GM19395 (cell line): ENCODE measurements at regions not wholly inside any gene's neighbourhood (a gene's known extent, or its start where the extent isn't known, plus 50 kb on each side); places are given as distances from the start of the nearest gene placed in this dataset.
"Not testable (repeated sequence)": the region's sequence is repeated elsewhere in the genome, so short reads cannot be mapped to it uniquely, and the experiment has no call there.

Experiments used
- ATAC-seq: cut with Tn5 transposase; IDR thresholded peaks from one replicate; pipeline ENCODE4 v1.9.1; 2021; ENCODE audit warnings: mild to moderate bottlenecking, moderate library complexity; ENCODE audit not compliant: unreplicated experiment

GRCh38 chr5:15384581-15384980 lies 115.4 kb upstream of the FBXL7 start:
- no peak for ATAC-seq

GRCh38 chr5:15384176-15384575 lies 115.8 kb upstream of the FBXL7 start:
- no peak for ATAC-seq

GRCh38 chr5:15383469-15383868 lies 116.5 kb upstream of the FBXL7 start:
- no peak for ATAC-seq

GRCh38 chr5:15383021-15383420 lies 117.0 kb upstream of the FBXL7 start:
- ATAC-seq: no peak

- no peak for ATAC-seq
Observed at GRCh38 chr5:15377573-15378340, 122.2 kb upstream of the FBXL7 start.

- no peak for ATAC-seq
Observed at GRCh38 chr5:15376803-15377202, 123.2 kb upstream of the FBXL7 start.

- ATAC-seq: no peak
Observed at GRCh38 chr5:15376088-15376487, 123.9 kb upstream of the FBXL7 start.

- no peak for ATAC-seq
Observed at GRCh38 chr5:15375559-15375958, 124.4 kb upstream of the FBXL7 start.

- ATAC-seq: no peak
Observed at GRCh38 chr5:15374886-15375285, 125.1 kb upstream of the FBXL7 start.

GRCh38 chr5:15373151-15373550 lies 126.8 kb upstream of the FBXL7 start:
- no peak for ATAC-seq

- ATAC-seq: no peak
Observed at GRCh38 chr5:15371184-15371583, 128.8 kb upstream of the FBXL7 start.

GRCh38 chr5:15368835-15369234 lies 131.1 kb upstream of the FBXL7 start:
- ATAC-seq: no peak

GRCh38 chr5:15367489-15367888 lies 132.5 kb upstream of the FBXL7 start:
- ATAC-seq: no peak

- no peak for ATAC-seq
Observed at GRCh38 chr5:15366676-15367391, 133.1 kb upstream of the FBXL7 start.

GRCh38 chr5:15365070-15365469 lies 134.9 kb upstream of the FBXL7 start:
- no peak for ATAC-seq

GRCh38 chr5:15363601-15364000 lies 136.4 kb upstream of the FBXL7 start:
- no peak for ATAC-seq

GRCh38 chr5:15357092-15357453 lies 142.9 kb upstream of the FBXL7 start:
- not testable (repeated sequence) for ATAC-seq

GRCh38 chr5:15356308-15357091 lies 143.5 kb upstream of the FBXL7 start:
- ATAC-seq: not testable (repeated sequence)

GRCh38 chr5:15354021-15354420 lies 146.0 kb upstream of the FBXL7 start:
- ATAC-seq: no peak

- ATAC-seq: no peak
Observed at GRCh38 chr5:15353086-15353645, 146.8 kb upstream of the FBXL7 start.

- ATAC-seq: no peak
Observed at GRCh38 chr5:15350614-15351013, 149.4 kb upstream of the FBXL7 start.
